SU-DHL-6 (cell line): ENCODE measurements at regions not wholly inside any gene's neighbourhood (a gene's known extent, or its start where the extent isn't known, plus 50 kb on each side); places are given as distances from the start of the nearest gene placed in this dataset.

ENCODE experiments used
- H2AFZ ChIP-seq: fragments of 200-600 bp; sonication (generic); 2 replicates; pipeline ENCODE4 v1.6.1; 2014; ENCODE audit warnings: low read depth, mild to moderate bottlenecking, moderate library complexity, mixed read lengths, antibody characterized with exemption, low read length; ENCODE audit not compliant: severe bottlenecking
- H3F3A ChIP-seq: fragments of 200-600 bp; shearing (Covaris generic); 2 replicates; pipeline ENCODE4 v1.6.0; 2016; ENCODE audit warnings: antibody characterized with exemption, mild to moderate bottlenecking; ENCODE audit not compliant: insufficient read depth
- H3K27ac ChIP-seq: fragments of 200-600 bp; sonication (generic); 2 replicates; pipeline ENCODE4 v1.5.1; 2016; ENCODE audit warnings: low read depth, mild to moderate bottlenecking, low read length, moderate library complexity, mixed read lengths
- H3K27me3 ChIP-seq: fragments of 200-600 bp; sonication (generic), shearing (Covaris generic); 2 replicates; pipeline ENCODE4 v1.6.0; 2014; ENCODE audit warnings: mild to moderate bottlenecking, low read length
- H3K36me3 ChIP-seq: fragments of 200-600 bp; sonication (generic); 2 replicates; pipeline ENCODE4 v1.6.1; 2014; ENCODE audit warnings: mild to moderate bottlenecking, low read length, mixed read lengths
- H3K4me2 ChIP-seq: fragments of 300-600, 200-600 bp; shearing (Covaris generic), sonication (generic); 2 replicates; pipeline ENCODE4 v1.6.0; 2014; ENCODE audit warnings: low read length, low read depth, mild to moderate bottlenecking; ENCODE audit not compliant: poor library complexity, severe bottlenecking
- H3K4me3 ChIP-seq: fragments of 200-600 bp; sonication (generic); 2 replicates; pipeline ENCODE4 v1.5.1; 2014; ENCODE audit warnings: antibody characterized with exemption, low read length, mild to moderate bottlenecking, mixed read lengths; ENCODE audit not compliant: insufficient read depth, poor library complexity, severe bottlenecking
- H3K79me2 ChIP-seq: fragments of 200-600 bp; sonication (generic); 2 replicates; pipeline ENCODE4 v1.6.1; 2014; ENCODE audit warnings: mild to moderate bottlenecking, low read length, moderate library complexity; ENCODE audit not compliant: insufficient read depth
- H3K9ac ChIP-seq: fragments of 200-600 bp; sonication (generic); 2 replicates; pipeline ENCODE4 v1.7.0; 2014; ENCODE audit warnings: mild to moderate bottlenecking, low read length
- H3K9me2 ChIP-seq: fragments of 200-600 bp; sonication (generic); replicated peaks from 2 replicates; pipeline ENCODE4 v1.6.1; 2014; ENCODE audit warnings: low read length; ENCODE audit not compliant: insufficient read depth
- H3K9me3 ChIP-seq: fragments of 200-600 bp; sonication (generic); 2 replicates; pipeline ENCODE4 v1.6.1; 2014; ENCODE audit warnings: low read length, mixed read lengths; ENCODE audit not compliant: insufficient read depth
- H4K20me1 ChIP-seq: fragments of 200-600 bp; sonication (generic); 2 replicates; pipeline ENCODE4 v1.6.1; 2014; ENCODE audit warnings: low read depth, mild to moderate bottlenecking, antibody characterized with exemption, low read length, moderate library complexity, mixed read lengths
- CTCF ChIP-seq: fragments of 200-600 bp; sonication (generic); IDR thresholded peaks from one replicate; pipeline ENCODE4 v1.5.1; 2017; ENCODE audit warnings: antibody characterized with exemption, mild to moderate bottlenecking, low read length, moderate library complexity; ENCODE audit not compliant: insufficient read depth, poor library complexity, severe bottlenecking
- EZH2phosphoT487 ChIP-seq: fragments of 200-600 bp; sonication (generic), shearing (Covaris generic); conservative IDR thresholded peaks from 2 replicates; pipeline ENCODE4 v1.6.1; 2018; ENCODE audit warnings: mild to moderate bottlenecking, antibody characterized with exemption, low read length, moderate library complexity, mixed read lengths

- Histone ChIP-seq H3F3A (no peaks in the 10 kb centered on the region), H3K36me3 (no peaks in the 10 kb centered on the region), H3K79me2 (no peaks in the 10 kb centered on the region), H2AFZ (no peak overlapping the region), H3K27me3 (no peaks in the 10 kb centered on the region), H3K4me3 (no peak overlapping the region), H3K9me2 (no peaks in the 10 kb centered on the region), H3K4me2 (no peak overlapping the region), H3K9me3 (no peaks in the 10 kb centered on the region), H4K20me1 (no peaks in the 10 kb centered on the region), H3K9ac (no peak overlapping the region), H3K27ac (no peak overlapping the region)
- no peak for TF ChIP-seq EZH2phosphoT487
- TF ChIP-seq CTCF: no peak
Measured at GRCh38 chr1:68551459-68551858, 54.6 kb upstream of the DEPDC1 start.

DNA sequence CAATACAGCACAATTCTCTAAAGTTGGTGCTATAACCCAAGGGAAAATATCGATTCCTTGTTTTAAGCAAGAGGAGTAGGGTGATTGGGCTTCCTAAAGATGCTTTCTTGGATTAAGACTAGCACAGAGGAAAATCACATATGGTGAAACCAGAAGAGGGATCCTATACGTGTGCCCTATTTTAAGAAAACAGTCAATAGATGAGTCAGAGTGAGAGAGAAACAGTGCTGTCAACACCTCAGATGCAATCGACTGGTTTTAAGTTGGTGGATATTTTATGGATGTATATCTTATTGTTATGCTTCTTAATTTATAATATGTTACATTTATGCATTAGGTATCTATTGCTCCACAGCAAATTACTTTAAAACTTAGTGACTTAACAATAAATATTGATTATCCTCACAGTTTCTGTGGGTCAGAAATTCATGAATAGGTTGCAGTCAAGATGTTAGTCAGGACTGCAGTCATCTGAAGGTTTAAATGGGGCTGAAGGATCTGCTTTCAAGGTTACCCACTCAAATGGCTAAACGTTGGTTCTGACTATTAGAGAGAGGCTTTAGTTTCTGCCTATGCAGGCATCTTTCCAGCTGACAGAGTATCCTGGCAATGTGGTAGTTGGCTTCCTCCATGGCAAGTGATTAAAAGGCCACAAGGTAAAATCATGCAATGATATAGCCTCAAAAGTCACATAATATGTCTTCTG is 61.6 kb upstream of the DEPDC1 start:
- H3K4me2 ChIP-seq: no peak overlapping the region
- TF ChIP-seq EZH2phosphoT487: no peak
- no peak for TF ChIP-seq CTCF
- no peak overlapping the region for H3K27ac ChIP-seq

DNA sequence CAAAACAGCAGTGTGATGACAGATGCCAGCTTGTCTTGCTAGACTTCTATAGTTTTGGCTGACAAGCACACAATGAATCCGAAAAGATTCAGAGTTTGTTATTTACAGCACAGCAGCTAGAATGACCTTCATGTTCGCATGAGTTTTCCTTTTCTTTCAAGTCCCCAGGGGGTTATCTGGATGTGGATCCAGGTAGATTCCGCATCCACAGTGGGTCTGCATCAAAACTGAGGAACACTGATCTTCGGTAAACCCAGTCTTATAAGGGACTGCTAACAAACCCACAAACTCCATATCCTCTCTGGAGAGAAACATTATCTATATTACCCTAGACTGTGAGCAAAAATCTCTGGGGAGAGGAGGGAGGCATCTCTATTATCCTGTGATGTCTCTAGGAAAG is 69.0 kb upstream of the DEPDC1 start:
- Histone ChIP-seq H3K4me3 (no peak overlapping the region), H3K4me2 (no peak overlapping the region), H3K9ac (no peak overlapping the region), H3F3A (no peaks in the 10 kb centered on the region), H3K27me3 (no peaks in the 10 kb centered on the region), H3K27ac (no peak overlapping the region), H3K36me3 (no peaks in the 10 kb centered on the region), H3K79me2 (no peaks in the 10 kb centered on the region), H4K20me1 (no peaks in the 10 kb centered on the region), H3K9me3 (no peaks in the 10 kb centered on the region), H2AFZ (no peak overlapping the region), H3K9me2 (no peaks in the 10 kb centered on the region)
- TF ChIP-seq CTCF: no peak
- no peak for TF ChIP-seq EZH2phosphoT487

More for the DNA sequence above, 61.6 kb upstream of the DEPDC1 start:
- no peak overlapping the region for H3K4me3 ChIP-seq
- no peak overlapping the region for H3K9ac ChIP-seq
- no peaks in the 10 kb centered on the region for H3K27me3 ChIP-seq
- H3K79me2 ChIP-seq: no peaks in the 10 kb centered on the region
- H3K9me2 ChIP-seq: no peaks in the 10 kb centered on the region
- no peaks in the 10 kb centered on the region for H3F3A ChIP-seq
- H4K20me1 ChIP-seq: no peaks in the 10 kb centered on the region
- no peaks in the 10 kb centered on the region for H3K36me3 ChIP-seq
- H2AFZ ChIP-seq: no peak overlapping the region
- no peaks in the 10 kb centered on the region for H3K9me3 ChIP-seq

DNA sequence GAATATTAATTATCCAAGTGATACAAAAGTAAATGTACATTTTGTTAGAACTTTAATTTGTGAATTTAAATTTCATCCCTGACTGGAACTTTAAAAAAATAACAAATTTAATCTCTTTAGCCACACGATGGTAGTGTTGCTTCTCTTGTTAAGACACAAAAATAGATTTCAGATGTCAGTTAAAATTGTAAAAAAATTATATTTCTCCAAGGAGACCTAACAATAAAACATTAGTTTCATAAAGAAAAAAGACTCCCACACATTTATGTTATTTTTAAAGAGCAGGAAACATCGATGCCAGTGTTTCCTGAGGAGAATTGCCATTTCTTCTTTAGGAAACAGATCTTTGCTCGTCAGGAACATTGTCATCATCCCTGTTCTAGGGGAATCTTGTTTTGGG is 74.0 kb upstream of the DEPDC1 start:
- TF ChIP-seq EZH2phosphoT487 (no peak), CTCF (no peak)
- H3K4me2 ChIP-seq: no peak overlapping the region
- H3K9me2 ChIP-seq: no peaks in the 10 kb centered on the region
- H3K27ac ChIP-seq: no peak overlapping the region
- no peaks in the 10 kb centered on the region for H3K9me3 ChIP-seq
- H3K27me3 ChIP-seq: no peaks in the 10 kb centered on the region
- no peaks in the 10 kb centered on the region for H4K20me1 ChIP-seq
- no peaks in the 10 kb centered on the region for H3K79me2 ChIP-seq
- H3F3A ChIP-seq: no peaks in the 10 kb centered on the region
- H3K4me3 ChIP-seq: no peak overlapping the region
- no peak overlapping the region for H2AFZ ChIP-seq
- H3K9ac ChIP-seq: no peak overlapping the region
- H3K36me3 ChIP-seq: no peaks in the 10 kb centered on the region
